GM10248 (cell line): ENCODE measurements at regions not wholly inside any gene's neighbourhood (a gene's known extent, or its start where the extent isn't known, plus 50 kb on each side); places are given as distances from the start of the nearest gene placed in this dataset.

ENCODE experiments used
- CTCF ChIA-PET: fragments of 300-600 bp; sonication (Branson Sonifier 250); formaldehyde crosslinking; extraction: SDS; loops from one replicate; lab custom pipeline; 2021; ENCODE audit warnings: antibody characterized with exemption; lab: Yijun Ruan, JAX
- POLR2A ChIA-PET: fragments of 350-650 bp; sonication (Branson Sonifier 250); formaldehyde crosslinking; extraction: SDS; loops from one replicate; lab custom pipeline; 2020; ENCODE audit warnings: antibody characterized with exemption; lab: Yijun Ruan, JAX
- DNase-seq: peaks from one replicate; pipeline ENCODE4 v3.0.0; 2012; ENCODE audit errors: extremely low spot score
- TF ChIP-seq, protein P1 (sequence below): IDR thresholded peaks from 2 replicates; pipeline ENCODE4 v1.5.1; 2012; ENCODE audit warnings: mild to moderate bottlenecking, low read depth; ENCODE audit errors: extremely low read depth, missing control alignments, control extremely low read depth

DNA sequence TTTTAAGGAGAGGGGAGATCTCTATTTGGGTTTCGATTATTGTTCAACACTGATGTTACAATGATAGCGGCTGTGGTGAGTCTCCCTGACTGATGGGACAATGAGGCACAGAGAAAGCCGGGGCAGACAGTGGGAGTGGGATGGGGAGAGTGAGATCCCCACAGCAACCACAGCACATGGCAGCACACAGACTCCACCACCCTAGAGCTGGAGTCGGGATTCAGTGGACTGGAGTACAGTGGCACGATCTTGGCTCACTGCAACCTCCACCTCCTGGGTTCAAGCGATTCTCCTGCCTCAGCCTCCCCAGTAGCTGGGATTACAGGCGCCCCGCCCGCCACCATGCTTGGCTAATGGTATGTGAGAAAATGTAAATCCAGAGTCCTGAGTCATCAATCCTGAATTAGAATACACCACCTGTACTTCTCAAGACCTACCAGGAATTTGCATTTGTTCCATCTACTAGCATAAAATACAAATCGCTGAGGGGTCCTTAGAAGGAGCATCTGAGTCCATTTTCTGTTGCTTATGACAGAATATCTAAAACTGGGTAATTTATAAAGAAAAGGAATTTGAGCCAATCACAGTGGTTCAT, 125.8 kb downstream of the TOMM20 start:
- ChIA-PET POLR2A (no interaction called here), CTCF (no interaction called here)
- DNase-seq = no peak
- TF ChIP-seq, protein P1, sequence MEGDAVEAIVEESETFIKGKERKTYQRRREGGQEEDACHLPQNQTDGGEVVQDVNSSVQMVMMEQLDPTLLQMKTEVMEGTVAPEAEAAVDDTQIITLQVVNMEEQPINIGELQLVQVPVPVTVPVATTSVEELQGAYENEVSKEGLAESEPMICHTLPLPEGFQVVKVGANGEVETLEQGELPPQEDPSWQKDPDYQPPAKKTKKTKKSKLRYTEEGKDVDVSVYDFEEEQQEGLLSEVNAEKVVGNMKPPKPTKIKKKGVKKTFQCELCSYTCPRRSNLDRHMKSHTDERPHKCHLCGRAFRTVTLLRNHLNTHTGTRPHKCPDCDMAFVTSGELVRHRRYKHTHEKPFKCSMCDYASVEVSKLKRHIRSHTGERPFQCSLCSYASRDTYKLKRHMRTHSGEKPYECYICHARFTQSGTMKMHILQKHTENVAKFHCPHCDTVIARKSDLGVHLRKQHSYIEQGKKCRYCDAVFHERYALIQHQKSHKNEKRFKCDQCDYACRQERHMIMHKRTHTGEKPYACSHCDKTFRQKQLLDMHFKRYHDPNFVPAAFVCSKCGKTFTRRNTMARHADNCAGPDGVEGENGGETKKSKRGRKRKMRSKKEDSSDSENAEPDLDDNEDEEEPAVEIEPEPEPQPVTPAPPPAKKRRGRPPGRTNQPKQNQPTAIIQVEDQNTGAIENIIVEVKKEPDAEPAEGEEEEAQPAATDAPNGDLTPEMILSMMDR = no peak

DNA sequence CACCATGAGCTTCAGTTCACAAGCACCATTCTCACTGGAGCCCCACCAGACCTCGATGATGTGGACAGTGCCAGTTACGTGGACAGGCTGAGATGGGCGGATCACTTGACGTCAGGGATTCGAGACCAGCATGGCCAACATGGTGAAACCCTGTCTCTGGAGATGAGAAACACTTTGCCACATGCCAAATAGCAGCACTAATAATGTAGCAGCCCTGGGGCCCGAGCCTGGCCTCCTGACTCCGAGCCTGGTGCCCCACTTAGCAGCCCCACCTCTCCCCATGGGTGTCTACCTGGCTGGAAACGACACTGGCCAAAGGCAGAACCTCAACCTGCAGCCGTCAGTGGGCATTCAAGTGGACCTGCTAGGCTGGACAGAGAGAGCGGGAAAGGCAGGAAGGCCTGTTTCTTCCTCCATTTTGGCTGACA, 129.1 kb downstream of the TOMM20 start:
- POLR2A ChIA-PET = no interaction called here
- no peak for DNase-seq
- CTCF ChIA-PET = interaction anchor here (1.0 kb wide), 1 partner anchor 9 kb away, joined by 3 read pairs; no protein-coding TSS in a partner anchor
- TF ChIP-seq, protein P1 = no peak

DNA sequence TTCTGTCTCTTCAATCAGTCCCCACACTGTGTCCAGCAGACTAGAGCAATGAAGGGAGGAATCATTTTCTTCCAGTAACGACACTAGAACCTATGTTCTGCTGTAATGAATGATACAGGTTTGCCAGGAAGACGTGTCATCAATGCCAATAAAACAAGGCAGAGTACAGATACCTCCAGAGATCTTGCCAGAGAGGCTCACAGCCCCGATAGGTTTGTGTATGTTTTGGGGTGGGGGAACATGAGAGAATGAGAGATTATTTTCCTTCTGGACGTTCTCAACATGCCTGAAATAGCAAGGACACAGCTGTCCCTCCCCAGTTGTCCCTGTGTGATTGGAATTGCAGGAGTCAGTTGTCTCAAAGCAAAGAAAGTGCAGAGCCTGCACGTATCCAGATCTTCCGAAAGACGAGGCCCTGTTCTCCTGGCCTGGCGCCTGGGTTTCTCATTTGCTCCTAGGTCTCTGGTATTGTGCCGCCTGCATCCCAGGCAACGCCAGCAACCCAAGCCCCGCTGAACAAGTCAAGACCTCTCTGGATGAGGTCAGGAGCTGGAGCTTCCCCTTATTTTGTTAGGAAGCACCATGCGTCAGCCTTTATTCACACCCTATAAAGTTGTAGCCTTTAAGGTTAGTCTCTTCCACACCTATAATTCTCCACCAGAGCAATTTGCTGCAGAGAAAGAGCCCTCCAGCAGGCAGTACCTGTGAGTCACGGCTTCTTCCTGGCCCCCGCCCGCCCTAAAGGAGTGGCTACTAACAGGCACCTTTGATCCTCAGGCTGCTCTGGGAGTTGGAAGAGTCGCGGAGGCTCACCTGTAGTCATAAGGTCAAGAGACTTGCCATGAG, 130.5 kb downstream of the TOMM20 start:
- no peak for DNase-seq
- POLR2A ChIA-PET = no interaction called here
- CTCF ChIA-PET = interaction anchor here (1.0 to 2.4 kb wide), 3 partner anchors 9 to 14 kb away, joined by 3 to 5 read pairs (median 3); no protein-coding TSS in a partner anchor
- TF ChIP-seq, protein P1 = no peak

DNA sequence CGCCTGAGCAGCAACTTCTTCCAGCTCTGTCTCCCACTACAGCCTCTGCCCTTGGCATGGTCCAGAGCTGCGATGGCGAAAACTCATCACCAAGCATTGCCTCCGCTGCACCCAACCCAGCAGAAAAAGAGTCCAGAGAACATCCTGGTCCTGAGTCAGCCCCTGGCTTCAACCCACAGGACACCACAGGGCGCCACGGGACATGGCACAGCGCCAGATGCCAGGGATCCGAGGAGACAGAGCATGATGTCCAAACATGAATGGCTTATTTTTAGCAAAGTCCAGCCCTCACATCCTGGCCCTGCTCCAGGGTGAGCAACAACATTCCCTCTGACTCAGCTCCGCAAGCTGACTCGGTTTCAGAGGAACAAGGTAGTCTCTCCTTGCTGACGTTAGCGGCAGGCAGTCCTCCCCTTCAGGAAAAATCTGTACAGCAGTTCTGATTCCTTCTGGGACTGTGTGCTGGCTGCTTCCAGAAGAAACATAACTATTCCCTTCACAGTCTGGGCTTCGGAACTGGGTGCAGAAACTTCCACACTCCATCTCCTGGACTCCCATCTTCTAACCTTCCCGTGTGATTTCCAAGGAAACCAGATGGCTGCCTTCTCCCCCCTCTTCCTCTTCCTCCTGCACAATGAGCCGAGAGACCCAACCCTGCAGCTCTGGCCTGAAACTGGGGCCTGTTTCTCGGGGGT, 131.3 kb downstream of the TOMM20 start:
- DNase-seq = no peak
- TF ChIP-seq, protein P1 = no peak
- CTCF ChIA-PET = interaction anchor here (1.0 to 2.4 kb wide), 3 partner anchors 10 to 25 kb away, joined by 3 to 5 read pairs (median 3); no protein-coding TSS in a partner anchor
- POLR2A ChIA-PET = no interaction called here

DNA sequence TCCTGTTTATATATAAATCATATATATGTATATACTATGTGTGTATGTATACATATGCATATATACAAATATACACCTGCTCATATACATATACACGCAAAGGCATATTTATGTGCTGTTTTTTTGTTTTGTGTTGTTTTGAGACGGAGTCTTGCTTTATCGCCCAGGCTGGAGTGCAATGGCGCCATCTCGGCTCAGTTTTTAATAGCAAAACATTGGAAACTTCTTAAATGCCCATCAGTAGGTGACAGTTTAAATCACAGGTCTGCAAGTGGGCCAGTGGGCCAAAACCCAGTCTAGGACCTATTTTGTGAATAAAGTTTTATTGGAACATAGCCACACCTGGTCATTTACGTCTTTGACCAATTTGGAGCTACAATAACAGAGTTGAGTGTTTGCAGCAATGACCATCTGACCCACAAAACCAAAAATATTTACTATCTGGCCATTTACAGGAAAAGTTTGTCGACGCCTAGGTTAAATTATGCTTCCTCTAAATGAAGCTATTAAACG, 132.3 kb downstream of the TOMM20 start:
- POLR2A ChIA-PET = no interaction called here
- CTCF ChIA-PET = interaction anchor here (0.8 to 1.5 kb wide), 3 partner anchors 12 to 24 kb away, joined by 3 read pairs; no protein-coding TSS in a partner anchor
- TF ChIP-seq, protein P1 = no peak
- no peak for DNase-seq
